ENCODE measurements at regions not wholly inside any gene's neighbourhood (a gene's known extent, or its start where the extent isn't known, plus 50 kb on each side); places are given as distances from the start of the nearest gene placed in this dataset.
"Not testable (repeated sequence)": the region's sequence is repeated elsewhere in the genome, so short reads cannot be mapped to it uniquely, and the experiment has no call there.

DNA sequence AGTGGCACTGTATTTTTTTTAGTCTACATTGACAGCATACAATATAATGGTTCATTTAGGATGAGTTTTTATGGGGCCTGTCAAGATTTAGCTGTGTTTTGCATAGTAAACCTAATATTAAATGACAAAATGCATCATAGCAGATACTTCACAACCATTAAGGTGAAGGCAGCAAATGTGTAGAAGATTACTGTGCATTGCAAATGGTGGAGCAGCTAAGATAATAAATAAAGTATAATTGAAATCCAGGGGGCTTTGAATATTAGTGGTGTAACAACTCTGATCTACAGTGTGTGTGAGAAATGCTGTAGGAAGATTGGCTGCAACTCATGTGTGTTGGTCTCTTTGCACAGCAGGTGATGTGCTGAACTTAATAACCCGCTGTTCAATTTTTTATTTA, 801.9 kb upstream of the CITED2 start:
- no peak for DNase-seq
- Histone ChIP-seq H3K27me3 (no peaks in the 10 kb centered on the region), H3K36me3 (no peaks in the 10 kb centered on the region), H3K27ac (no peak overlapping the region), H3K4me3 (no peak overlapping the region), H3K9me3 (replicated peaks) (0 out of 2 replicates have a peak, but pooled peaks cover 3% of the 10 kb centered on the region), H3K4me1 (peaks cover 9% of the 10 kb centered on the region)

DNA sequence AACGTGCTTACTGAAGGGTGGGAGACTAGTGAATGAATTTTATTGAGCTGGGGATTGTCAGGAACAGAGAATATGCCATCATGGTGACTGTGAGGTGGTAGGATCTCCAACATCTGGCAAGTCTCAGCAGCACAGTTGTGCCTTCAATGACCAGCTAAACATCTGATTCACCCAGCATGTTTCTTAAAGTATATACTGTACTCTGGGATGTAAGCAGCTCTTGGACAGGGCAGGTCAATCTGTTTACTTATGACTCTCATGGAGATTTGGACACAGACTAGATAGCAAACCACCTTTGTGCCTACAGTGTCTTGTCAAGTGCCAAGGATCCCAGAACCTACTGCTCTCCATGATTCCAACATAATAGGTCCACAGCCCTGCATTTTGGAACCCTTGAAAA, 801.0 kb upstream of the CITED2 start:
- Histone ChIP-seq H3K4me1 (peaks cover 9% of the 10 kb centered on the region), H3K27me3 (no peaks in the 10 kb centered on the region), H3K4me3 (no peak overlapping the region), H3K36me3 (no peaks in the 10 kb centered on the region), H3K27ac (no peak overlapping the region), H3K9me3 (replicated peaks) (0 out of 2 replicates have a peak, but pooled peaks cover 3% of the 10 kb centered on the region)
- no peak for DNase-seq

DNA sequence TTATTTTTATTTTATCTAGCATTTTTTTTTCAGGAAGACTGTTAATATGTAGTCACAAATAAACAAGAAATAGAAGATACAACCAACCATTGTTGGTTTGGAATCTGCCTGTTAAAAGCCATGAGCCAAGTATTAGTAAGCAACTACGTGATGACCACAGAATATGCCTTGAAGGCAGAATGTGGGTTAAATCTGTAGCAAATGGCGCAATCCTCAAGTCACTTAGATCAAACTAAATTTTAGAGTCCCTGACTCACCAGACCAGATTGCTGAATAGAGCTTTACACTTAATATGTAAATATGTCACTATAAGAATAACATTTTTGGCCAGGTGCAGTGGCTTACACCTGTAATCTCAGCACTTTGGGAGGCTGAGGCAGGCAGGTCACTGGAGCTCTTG, 800.1 kb upstream of the CITED2 start:
- H3K27ac ChIP-seq: no peak overlapping the region
- 0 out of 2 replicates have a peak, but pooled peaks cover 3% of the 10 kb centered on the region for H3K9me3 ChIP-seq (replicated peaks)
- H3K4me3 ChIP-seq: no peak overlapping the region
- H3K36me3 ChIP-seq: no peaks in the 10 kb centered on the region
- H3K27me3 ChIP-seq: no peaks in the 10 kb centered on the region
- H3K4me1 ChIP-seq: peaks cover 9% of the 10 kb centered on the region
- DNase-seq: peak; percentile 13 to 56

DNA sequence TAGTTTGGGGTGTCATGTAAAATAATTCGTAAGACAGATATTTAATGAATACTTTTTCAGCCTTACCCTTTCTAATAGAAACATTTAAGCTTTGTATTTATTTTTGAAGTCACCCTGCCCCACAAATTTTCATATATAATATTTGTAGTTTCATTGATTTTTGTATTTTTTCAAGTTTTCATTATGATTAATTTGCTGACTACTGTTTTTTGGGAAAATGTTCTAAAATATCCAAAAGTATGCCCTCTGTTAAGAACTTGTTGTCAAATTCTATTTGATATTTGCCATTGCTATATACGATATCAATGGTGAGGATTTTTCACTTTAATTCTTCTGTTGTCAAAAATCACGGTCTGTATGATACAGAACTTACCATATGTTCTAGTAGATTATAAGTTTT, 793.9 kb upstream of the CITED2 start:
- no peaks in the 10 kb centered on the region for H3K36me3 ChIP-seq
- no peaks in the 10 kb centered on the region for H3K9me3 ChIP-seq (replicated peaks)
- H3K27me3 ChIP-seq: no peaks in the 10 kb centered on the region
- DNase-seq: no peak
- H3K27ac ChIP-seq: no peak overlapping the region
- no peaks in the 10 kb centered on the region for H3K4me1 ChIP-seq
- no peak overlapping the region for H3K4me3 ChIP-seq

DNA sequence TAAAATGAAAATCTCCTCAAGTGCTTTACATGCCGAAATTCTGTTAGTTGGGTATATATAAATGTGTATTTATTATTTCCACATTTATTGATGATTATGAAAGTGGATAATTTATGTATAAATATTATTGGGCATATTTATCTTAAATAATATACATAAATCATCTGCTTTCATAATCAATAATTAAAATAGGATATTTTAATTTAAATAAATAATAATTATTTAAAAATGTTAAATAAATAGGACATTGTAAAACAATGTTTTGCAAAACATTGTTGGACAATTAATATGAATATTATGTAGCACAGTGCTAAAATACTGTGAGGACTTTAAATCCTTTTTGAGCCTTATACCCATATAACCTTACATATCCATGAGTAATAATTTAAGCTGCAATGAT, 786.5 kb upstream of the CITED2 start:
- no peaks in the 10 kb centered on the region for H3K36me3 ChIP-seq
- H3K4me3 ChIP-seq: no peak overlapping the region
- no peaks in the 10 kb centered on the region; the same call in 1 of the 2 replicates for H3K9me3 ChIP-seq (replicated peaks)
- H3K27ac ChIP-seq: no peak overlapping the region
- no peaks in the 10 kb centered on the region for H3K27me3 ChIP-seq
- no peak for DNase-seq
- H3K4me1 ChIP-seq: no peaks in the 10 kb centered on the region

DNA sequence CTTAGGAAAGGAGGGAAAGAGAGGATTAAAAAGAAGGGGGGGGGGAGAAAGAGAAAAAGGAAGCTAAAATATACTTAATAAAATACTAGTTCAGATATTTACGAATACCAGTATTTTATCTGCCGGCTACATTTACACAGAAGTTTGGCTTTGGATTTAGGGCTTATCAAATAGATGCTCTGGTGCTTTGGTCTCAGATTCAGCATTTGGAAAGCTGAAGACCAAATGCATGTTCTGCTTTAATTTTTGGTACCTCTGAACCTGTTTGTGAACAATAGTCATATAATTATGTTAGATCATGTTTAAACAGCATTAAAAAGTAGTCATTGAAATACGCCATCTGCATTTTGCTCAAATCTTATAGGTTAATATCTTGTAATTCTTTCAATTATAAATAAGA, 786.0 kb upstream of the CITED2 start:
- no peaks in the 10 kb centered on the region for H3K27me3 ChIP-seq
- DNase-seq: no peak

DNA sequence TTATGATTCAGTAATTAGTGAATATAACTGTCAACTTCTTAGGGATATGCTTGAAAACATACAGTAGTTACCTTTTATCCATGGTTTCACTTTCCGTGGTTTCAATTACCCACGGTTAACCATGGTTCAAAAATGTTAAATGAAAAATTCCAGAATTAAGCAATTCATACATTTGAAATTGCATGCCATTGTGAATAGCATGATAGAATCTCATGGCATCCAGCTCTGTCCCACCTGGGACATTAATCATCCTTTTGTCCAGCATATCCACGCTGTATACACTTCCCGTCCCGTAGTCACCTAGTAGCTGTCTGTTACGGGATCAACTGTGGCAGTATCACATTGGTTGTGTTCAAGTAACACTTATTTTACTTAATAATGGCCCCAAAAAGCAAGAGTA, 781.7 kb upstream of the CITED2 start:
- no peaks in the 10 kb centered on the region for H3K27me3 ChIP-seq
- DNase-seq: no peak
- H3K4me1 ChIP-seq: no peaks in the 10 kb centered on the region
- H3K27ac ChIP-seq: no peak overlapping the region
- no peaks in the 10 kb centered on the region for H3K36me3 ChIP-seq
- H3K4me3 ChIP-seq: no peak overlapping the region
- H3K9me3 ChIP-seq (replicated peaks): no peaks in the 10 kb centered on the region; the same call in 1 of the 2 replicates

More for the DNA sequence above, 786.0 kb upstream of the CITED2 start:
- no peak overlapping the region for H3K27ac ChIP-seq
- no peaks in the 10 kb centered on the region for H3K36me3 ChIP-seq
- H3K9me3 ChIP-seq (replicated peaks): no peaks in the 10 kb centered on the region; the same call in 1 of the 2 replicates
- H3K4me1 ChIP-seq: no peaks in the 10 kb centered on the region
- no peak overlapping the region for H3K4me3 ChIP-seq

DNA sequence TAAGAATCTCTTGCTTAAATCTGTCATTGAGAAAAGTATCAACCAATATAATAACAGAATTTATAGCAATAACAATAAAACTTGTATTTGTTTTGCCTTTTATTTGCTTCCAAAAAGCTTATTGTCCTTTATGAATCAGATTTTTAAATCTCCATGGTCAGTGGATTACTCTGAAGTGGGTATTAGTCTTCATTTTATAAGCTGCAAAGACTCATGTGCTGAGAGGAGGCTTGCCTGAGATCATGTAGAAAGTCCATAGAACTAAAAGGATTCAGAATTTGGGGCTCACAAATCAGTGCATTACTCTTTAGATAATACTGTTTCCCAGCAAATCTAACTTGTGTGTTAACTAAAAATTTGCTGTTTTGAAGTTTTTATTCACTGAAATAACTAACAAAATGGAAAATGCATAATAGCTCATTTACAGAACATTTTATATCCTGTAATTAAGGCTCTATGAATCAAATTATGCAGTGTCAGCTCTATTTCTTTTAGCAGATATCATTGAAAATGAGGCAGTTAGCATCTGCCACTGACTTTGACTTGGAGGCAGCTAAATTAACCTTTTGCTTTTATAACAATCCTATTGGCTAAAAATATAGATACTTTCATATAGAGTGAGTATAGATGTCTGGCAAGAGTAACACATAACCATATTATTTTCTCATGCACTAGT, 781.1 kb upstream of the CITED2 start:
- H3K27me3 ChIP-seq: no peaks in the 10 kb centered on the region
- DNase-seq: no peak
- H3K9me3 ChIP-seq (replicated peaks): no peaks in the 10 kb centered on the region; the same call in 1 of the 2 replicates
- H3K4me3 ChIP-seq: no peak overlapping the region
- no peaks in the 10 kb centered on the region for H3K4me1 ChIP-seq
- no peak overlapping the region for H3K27ac ChIP-seq
- no peaks in the 10 kb centered on the region for H3K36me3 ChIP-seq

DNA sequence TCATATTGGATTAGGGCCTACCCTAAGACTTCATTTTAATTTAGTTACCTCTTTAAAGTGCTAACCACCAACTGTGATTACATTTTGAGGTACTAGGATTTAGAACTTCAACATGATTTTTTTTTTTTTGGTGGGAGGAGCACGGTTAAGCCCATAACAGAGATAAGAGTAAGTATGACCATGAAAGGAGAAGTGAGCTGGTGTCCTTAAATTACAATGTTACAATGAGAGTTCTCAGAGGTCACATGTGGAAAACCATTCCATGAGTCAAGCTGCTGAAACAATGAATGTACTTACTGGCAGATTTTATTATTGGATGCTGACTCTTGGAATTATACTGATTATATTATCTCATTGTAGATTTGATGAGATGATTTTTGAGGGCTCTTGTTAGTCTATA, 779.3 kb upstream of the CITED2 start:
- Histone ChIP-seq H3K4me1 (no peaks in the 10 kb centered on the region), H3K27ac (no peak overlapping the region), H3K36me3 (no peaks in the 10 kb centered on the region), H3K4me3 (no peak overlapping the region), H3K9me3 (replicated peaks) (no peaks in the 10 kb centered on the region; the same call in 1 of the 2 replicates), H3K27me3 (no peaks in the 10 kb centered on the region)
- no peak for DNase-seq

DNA sequence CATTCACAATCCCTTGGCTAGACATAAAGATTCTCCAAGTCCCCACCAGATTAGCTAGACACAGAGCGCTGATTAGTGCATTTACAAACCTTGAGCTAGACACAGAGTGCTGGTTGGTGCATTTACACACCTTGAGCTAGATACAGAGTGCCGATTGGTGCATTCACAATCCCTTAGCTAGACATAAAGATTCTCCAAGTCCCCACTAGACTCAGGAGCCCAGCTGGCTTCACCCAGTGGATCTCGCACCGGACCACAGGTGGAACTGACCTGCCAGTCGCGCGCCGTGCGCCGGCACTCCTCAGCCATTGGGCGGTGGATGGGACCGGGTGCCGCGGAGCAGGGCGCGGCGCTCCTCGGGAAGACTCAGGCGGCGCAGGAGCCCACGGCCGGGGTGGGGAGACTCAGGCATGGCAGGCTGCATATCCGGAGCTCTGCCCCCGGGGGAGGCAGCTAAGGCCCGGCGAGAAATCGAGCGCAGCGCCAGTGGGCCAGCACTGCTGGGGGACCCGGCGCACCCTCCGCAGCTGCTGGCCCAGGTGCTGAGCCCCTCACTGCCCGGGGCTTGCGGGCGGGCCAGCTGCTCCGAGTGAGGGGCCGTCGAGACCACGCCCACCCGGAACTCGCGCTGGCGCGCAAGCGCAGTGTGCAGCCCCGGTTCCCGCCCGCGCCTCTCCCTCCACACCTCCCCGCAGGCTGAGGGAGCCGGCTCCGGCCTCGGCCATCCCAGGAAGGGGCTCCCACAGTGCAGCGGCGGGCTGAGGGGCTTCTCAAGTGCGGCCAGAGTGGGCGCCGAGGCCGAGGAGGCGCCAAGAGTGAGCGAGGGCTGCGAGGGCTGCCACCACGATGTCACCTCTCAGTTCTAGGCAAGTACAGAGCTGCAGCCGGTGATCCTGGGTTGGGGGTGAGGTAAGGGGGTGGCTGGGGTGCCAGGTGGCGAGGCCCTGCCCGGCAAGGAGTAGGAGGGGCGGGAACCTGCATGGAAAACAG, 773.7 kb upstream of the CITED2 start:
- H3K9me3 ChIP-seq (replicated peaks); H3K4me3 ChIP-seq; H3K4me1 ChIP-seq; H3K36me3 ChIP-seq; H3K27me3 ChIP-seq; DNase-seq; H3K27ac ChIP-seq: not testable (repeated sequence)

DNA sequence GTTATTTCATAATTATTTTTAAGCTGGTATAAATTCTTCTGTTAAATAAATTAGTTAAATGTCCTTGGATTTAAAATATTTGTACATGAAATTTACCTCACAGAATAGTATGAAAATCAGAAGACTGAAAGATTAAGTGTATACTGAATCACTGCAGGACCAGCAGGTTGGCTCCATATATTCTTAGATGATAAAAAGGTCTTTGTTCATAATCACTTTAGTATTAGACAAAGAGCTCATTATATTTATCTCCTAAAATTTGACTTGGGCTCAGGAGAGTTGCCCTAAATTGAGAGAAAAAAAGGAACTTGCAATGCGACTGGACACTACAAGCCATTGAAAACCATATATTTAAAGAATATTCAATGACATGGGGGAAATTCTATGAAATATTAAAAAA, 766.4 kb upstream of the CITED2 start:
- H3K27me3 ChIP-seq: no peaks in the 10 kb centered on the region
- no peaks in the 10 kb centered on the region for H3K4me1 ChIP-seq
- no peaks in the 10 kb centered on the region for H3K9me3 ChIP-seq (replicated peaks)
- DNase-seq: no peak
- no peaks in the 10 kb centered on the region for H3K36me3 ChIP-seq
- H3K27ac ChIP-seq: no peak overlapping the region
- H3K4me3 ChIP-seq: no peak overlapping the region

DNA sequence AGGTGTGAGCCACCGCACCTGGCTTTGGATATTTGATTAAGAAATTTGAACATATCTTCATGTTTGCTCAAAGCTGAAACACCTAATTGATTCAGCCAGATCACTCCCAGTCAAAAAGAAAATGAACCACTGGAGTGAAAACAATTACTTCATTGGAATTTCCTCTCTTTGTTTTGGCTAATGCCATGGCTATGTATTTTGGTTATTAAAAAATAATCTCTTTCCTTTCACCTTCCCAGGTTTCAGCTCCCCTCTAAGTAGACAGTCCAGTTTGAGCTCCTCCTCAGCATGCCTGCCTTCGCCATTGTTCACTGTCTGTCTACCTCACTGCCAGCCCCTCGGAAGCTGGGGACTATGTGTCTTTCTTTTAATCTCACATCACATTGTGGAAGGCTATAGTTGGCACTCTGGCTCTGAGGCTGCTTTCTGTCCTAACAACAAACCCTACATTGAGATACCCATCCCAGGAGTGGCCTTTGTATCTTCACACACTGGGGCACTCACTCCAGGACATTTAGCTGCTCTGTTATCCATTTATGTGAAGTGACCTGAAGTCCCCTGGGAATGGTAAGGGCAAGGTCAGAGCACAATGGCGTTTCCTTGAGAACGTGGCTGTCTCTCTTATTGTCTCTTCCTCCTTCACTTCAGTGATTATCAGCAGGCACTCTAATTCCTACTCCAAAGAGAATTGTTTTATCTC, 764.0 kb upstream of the CITED2 start:
- Histone ChIP-seq H3K4me3 (no peak overlapping the region), H3K4me1 (no peaks in the 10 kb centered on the region), H3K27ac (no peak overlapping the region), H3K9me3 (replicated peaks) (0 out of 2 replicates have a peak, but pooled peaks cover 4% of the 10 kb centered on the region), H3K27me3 (no peaks in the 10 kb centered on the region), H3K36me3 (no peaks in the 10 kb centered on the region)
- DNase-seq: no peak

DNA sequence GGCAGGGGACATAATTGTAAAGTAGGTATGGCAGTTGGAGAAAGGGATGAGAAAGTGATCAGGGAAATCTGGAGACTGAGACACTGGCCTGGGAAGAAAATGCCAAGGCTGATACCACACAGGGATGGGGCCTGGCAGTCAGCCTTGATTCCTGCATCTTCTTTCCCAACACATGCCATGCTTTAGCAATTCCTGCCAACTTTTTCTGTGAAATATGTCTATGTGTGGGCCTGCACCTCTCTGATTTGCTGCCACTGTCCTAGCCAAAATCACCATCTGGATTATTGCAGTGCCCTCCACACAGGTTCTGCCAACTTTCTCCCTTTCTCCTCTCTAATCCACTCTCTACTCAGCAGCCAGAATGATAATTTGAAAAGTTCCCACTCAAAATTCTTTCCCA, 759.8 kb upstream of the CITED2 start:
- Histone ChIP-seq H3K27me3 (no peaks in the 10 kb centered on the region), H3K36me3 (no peaks in the 10 kb centered on the region), H3K4me1 (no peaks in the 10 kb centered on the region), H3K4me3 (no peak overlapping the region), H3K9me3 (replicated peaks) (0 out of 2 replicates have a peak, but pooled peaks cover 4% of the 10 kb centered on the region), H3K27ac (no peak overlapping the region)
- no peak for DNase-seq

DNA sequence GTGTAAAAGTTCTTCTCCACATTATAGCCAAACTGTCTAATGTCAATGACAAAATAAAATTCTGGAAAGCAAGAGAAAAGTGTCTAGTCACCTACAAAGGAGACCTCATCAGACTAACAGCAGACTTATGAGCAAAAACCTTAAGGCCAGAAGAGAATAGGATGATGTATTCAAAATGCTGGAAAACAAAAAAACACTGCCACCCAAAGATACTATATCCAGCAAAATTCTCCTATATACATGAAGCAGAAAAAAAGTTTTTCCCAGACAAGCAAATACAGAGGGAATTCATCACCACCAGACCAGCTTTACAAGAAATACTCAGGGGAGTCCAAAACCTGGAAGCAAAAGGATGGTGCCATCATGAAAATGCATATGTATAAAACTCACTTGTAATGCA, 755.6 kb upstream of the CITED2 start:
- H3K4me1 ChIP-seq: no peaks in the 10 kb centered on the region
- no peak overlapping the region for H3K4me3 ChIP-seq
- DNase-seq: no peak
- no peaks in the 10 kb centered on the region for H3K27me3 ChIP-seq
- H3K9me3 ChIP-seq (replicated peaks): no peaks in the 10 kb centered on the region; the same call in 1 of the 2 replicates
- H3K27ac ChIP-seq: no peak overlapping the region
- no peaks in the 10 kb centered on the region for H3K36me3 ChIP-seq

DNA sequence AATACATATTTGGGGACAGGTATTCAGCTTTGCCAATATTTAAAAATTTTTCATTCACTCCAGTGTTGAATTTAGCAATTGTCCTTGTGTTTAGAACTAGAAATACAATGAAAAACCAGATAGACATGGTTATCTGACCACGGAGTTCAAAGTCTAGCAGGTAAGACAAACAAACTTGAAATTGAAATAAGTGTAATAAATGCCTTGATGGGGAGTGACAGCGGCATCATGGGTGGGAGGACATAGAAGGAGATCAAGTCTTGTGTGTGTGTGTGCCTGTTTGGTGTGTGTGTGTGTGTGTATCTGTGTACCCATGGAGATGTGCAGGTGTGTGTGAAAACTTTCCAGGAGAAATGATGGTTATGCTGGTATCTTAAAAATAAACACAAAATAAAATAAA, 750.0 kb upstream of the CITED2 start:
- DNase-seq: no peak
- Histone ChIP-seq H3K27me3 (no peaks in the 10 kb centered on the region), H3K4me3 (no peak overlapping the region), H3K4me1 (no peaks in the 10 kb centered on the region), H3K9me3 (replicated peaks) (no peaks in the 10 kb centered on the region; the same call in 1 of the 2 replicates), H3K36me3 (no peaks in the 10 kb centered on the region), H3K27ac (no peak overlapping the region)

Measured in SJCRH30 (cell line).